DMS153 treated with DMSO at 0.1 percent for 48 hours (cell line): ENCODE measurements at regions not wholly inside any gene's neighbourhood (a gene's known extent, or its start where the extent isn't known, plus 50 kb on each side); places are given as distances from the start of the nearest gene placed in this dataset.
"Not testable (repeated sequence)": the region's sequence is repeated elsewhere in the genome, so short reads cannot be mapped to it uniquely, and the experiment has no call there.

Experiments used
- DNase-seq: peaks from one replicate; lab custom pipeline; 2025; ENCODE audit not compliant: unreplicated experiment; lab: John Stamatoyannopoulos, UW

GRCh38 chr7:109577265-109577664, 1007.6 kb downstream of the DNAJB9 start:
- no peak for DNase-seq

GRCh38 chr7:109579901-109580300, 1010.2 kb downstream of the DNAJB9 start:
- DNase-seq = no peak

GRCh38 chr7:109582211-109582610, 1012.5 kb downstream of the DNAJB9 start:
- no peak for DNase-seq

GRCh38 chr7:109596948-109597347, 1027.3 kb downstream of the DNAJB9 start:
- DNase-seq = not testable (repeated sequence)

GRCh38 chr7:109611656-109612055, 1042.0 kb downstream of the DNAJB9 start:
- no peak for DNase-seq

- DNase-seq = no peak
Observed at GRCh38 chr7:109616551-109617069, 1046.9 kb downstream of the DNAJB9 start.

GRCh38 chr7:109622320-109622719, 1052.6 kb downstream of the DNAJB9 start:
- DNase-seq = no peak

- DNase-seq = not testable (repeated sequence)
Observed at GRCh38 chr7:109632890-109633289, 1063.2 kb downstream of the DNAJB9 start.

GRCh38 chr7:109635374-109635773, 1065.7 kb downstream of the DNAJB9 start:
- no peak for DNase-seq

GRCh38 chr7:109637428-109637990, 1067.8 kb downstream of the DNAJB9 start:
- DNase-seq = no peak

- no peak for DNase-seq
Observed at GRCh38 chr7:109638321-109638720, 1068.6 kb downstream of the DNAJB9 start.

GRCh38 chr7:109639561-109639960, 1069.9 kb downstream of the DNAJB9 start:
- DNase-seq = no peak

GRCh38 chr7:109641445-109641844, 1071.8 kb downstream of the DNAJB9 start:
- DNase-seq = no peak

- DNase-seq = no peak
Observed at GRCh38 chr7:109646124-109646523, 1076.5 kb downstream of the DNAJB9 start.

- DNase-seq = not testable (repeated sequence)
Observed at GRCh38 chr7:109646594-109646993, 1076.9 kb downstream of the DNAJB9 start.

- DNase-seq = not testable (repeated sequence)
Observed at GRCh38 chr7:109647263-109647662, 1077.6 kb downstream of the DNAJB9 start.

- DNase-seq = no peak
Observed at GRCh38 chr7:109659261-109659660, 1089.6 kb downstream of the DNAJB9 start.

GRCh38 chr7:109660401-109660800, 1090.7 kb downstream of the DNAJB9 start:
- DNase-seq = no peak

- DNase-seq = no peak
Observed at GRCh38 chr7:109663806-109664205, 1094.1 kb downstream of the DNAJB9 start.

- not testable (repeated sequence) for DNase-seq
Observed at GRCh38 chr7:109687269-109687668, 1117.6 kb downstream of the DNAJB9 start.

GRCh38 chr7:109692613-109693012, 1122.9 kb downstream of the DNAJB9 start:
- DNase-seq = not testable (repeated sequence)

GRCh38 chr7:109694149-109695071, 1124.7 kb downstream of the DNAJB9 start:
- DNase-seq = no peak
